ENCODE measurements at regions not wholly inside any gene's neighbourhood (a gene's known extent, or its start where the extent isn't known, plus 50 kb on each side); places are given as distances from the start of the nearest gene placed in this dataset.

- H3K27me3 ChIP-seq: peaks cover 0 to 8% (median 0%) of the 10 kb centered on the region in 4 donors
- H3K9me3 ChIP-seq: no peaks in the 10 kb centered on the region
- no peaks in the 10 kb centered on the region for H3K4me1 ChIP-seq
- no peak for TF ChIP-seq POLR2A (IDR thresholded peaks at IDR 0.05)
- TF ChIP-seq, protein P1, sequence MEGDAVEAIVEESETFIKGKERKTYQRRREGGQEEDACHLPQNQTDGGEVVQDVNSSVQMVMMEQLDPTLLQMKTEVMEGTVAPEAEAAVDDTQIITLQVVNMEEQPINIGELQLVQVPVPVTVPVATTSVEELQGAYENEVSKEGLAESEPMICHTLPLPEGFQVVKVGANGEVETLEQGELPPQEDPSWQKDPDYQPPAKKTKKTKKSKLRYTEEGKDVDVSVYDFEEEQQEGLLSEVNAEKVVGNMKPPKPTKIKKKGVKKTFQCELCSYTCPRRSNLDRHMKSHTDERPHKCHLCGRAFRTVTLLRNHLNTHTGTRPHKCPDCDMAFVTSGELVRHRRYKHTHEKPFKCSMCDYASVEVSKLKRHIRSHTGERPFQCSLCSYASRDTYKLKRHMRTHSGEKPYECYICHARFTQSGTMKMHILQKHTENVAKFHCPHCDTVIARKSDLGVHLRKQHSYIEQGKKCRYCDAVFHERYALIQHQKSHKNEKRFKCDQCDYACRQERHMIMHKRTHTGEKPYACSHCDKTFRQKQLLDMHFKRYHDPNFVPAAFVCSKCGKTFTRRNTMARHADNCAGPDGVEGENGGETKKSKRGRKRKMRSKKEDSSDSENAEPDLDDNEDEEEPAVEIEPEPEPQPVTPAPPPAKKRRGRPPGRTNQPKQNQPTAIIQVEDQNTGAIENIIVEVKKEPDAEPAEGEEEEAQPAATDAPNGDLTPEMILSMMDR (IDR thresholded peaks at IDR 0.05): no peak
- no peak overlapping the region for H3K4me3 ChIP-seq
- intact Hi-C loops (cut with DNase I): no loop called here
- no peaks in the 10 kb centered on the region for H3K36me3 ChIP-seq
- no peak overlapping the region for H3K27ac ChIP-seq
- 86% methylated on average over 3 of the region's 3 CpGs; no CpG with 5 or more reads in 1 of the 2 donors for WGBS, 2 donors
- DNase-seq: no peak
These were observed 143.4 kb downstream of the CDC5L start for GRCh38 chr6:44530910-44531234.

- WGBS, 2 donors: 87 to 94% methylated on average over 6 of the region's 9 CpGs
- no peak for DNase-seq
- Histone ChIP-seq H3K4me3 (no peak overlapping the region), H3K27me3 (peaks cover 0 to 8% (median 0%) of the 10 kb centered on the region in 4 donors), H3K9me3 (no peaks in the 10 kb centered on the region), H3K27ac (no peak overlapping the region), H3K36me3 (no peaks in the 10 kb centered on the region), H3K4me1 (no peaks in the 10 kb centered on the region)
- TF ChIP-seq POLR2A (IDR thresholded peaks at IDR 0.05): no peak
- TF ChIP-seq, protein P1 (IDR thresholded peaks at IDR 0.05): no peak
- intact Hi-C loops (cut with DNase I): no loop called here
These were observed 144.0 kb downstream of the CDC5L start for GRCh38 chr6:44531442-44532015.

DNA sequence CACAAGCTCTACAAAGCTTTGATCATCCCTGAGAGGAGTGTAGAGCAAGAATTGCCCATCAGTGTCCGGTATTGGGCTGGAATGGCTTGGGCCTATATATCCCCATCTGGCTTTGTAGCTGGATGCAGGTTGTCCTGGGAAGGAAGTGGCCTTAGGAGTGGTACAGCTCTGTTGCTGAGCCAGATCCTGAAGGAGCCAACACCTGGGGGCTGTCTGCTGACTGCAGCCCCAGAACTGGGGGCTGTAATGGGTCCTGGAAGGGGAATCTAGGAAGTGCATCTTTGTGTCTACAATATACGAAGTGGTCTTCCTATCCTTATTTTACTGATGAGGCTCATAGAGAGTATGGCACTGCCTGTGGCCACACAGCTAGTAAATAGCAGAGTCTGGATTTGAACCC is 145.9 kb downstream of the CDC5L start:
- H3K4me1 ChIP-seq: no peaks in the 10 kb centered on the region
- TF ChIP-seq, protein P1 (IDR thresholded peaks at IDR 0.05): no peak
- TF ChIP-seq POLR2A (IDR thresholded peaks at IDR 0.05): no peak
- intact Hi-C loops (cut with DNase I): no loop called here
- H3K9me3 ChIP-seq: no peaks in the 10 kb centered on the region
- DNase-seq: no peak
- peaks cover 0 to 4% (median 0%) of the 10 kb centered on the region in 4 donors for H3K27me3 ChIP-seq
- H3K27ac ChIP-seq: no peak overlapping the region
- 83 to 88% methylated on average over 1 to 2 of the region's 2 CpGs for WGBS, 2 donors
- no peaks in the 10 kb centered on the region for H3K36me3 ChIP-seq
- no peak overlapping the region for H3K4me3 ChIP-seq

GRCh38 chr6:44534291-44534690 is 146.8 kb downstream of the CDC5L start:
- no peaks in the 10 kb centered on the region for H3K9me3 ChIP-seq
- intact Hi-C loops (cut with DNase I): no loop called here
- no peak for TF ChIP-seq POLR2A (IDR thresholded peaks at IDR 0.05)
- TF ChIP-seq, protein P1 (IDR thresholded peaks at IDR 0.05): no peak
- no peak overlapping the region for H3K4me3 ChIP-seq
- H3K27ac ChIP-seq: no peak overlapping the region
- no peaks in the 10 kb centered on the region for H3K27me3 ChIP-seq
- no peak for DNase-seq
- H3K4me1 ChIP-seq: no peaks in the 10 kb centered on the region
- 82 to 91% methylated on average over 2 to 4 of the region's 5 CpGs for WGBS, 2 donors
- no peaks in the 10 kb centered on the region for H3K36me3 ChIP-seq

DNA sequence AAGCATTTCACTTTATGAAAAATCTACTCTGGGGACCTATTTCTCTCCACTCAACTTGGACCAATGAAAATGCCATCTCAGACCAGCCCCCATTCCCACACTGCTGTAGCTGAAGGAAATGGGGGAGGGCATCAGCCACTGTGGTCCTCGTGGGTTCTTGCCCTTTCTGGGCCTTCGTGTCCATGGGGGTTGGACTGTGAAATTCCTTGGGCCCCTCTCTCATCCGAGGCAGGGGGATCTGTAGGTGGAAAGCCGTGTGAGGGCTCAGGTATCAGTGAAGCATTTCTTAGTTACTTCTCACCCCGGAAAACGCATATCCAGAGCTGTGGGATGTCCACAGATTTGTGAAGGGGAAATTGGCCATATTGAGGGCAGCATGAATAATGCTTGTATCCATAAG is 147.9 kb downstream of the CDC5L start:
- intact Hi-C loops (cut with DNase I): no loop called here
- 77 to 79% methylated on average over 6 of the region's 6 CpGs for WGBS, 2 donors
- Histone ChIP-seq H3K4me3 (no peak overlapping the region), H3K36me3 (no peaks in the 10 kb centered on the region), H3K27me3 (no peaks in the 10 kb centered on the region), H3K27ac (no peak overlapping the region), H3K4me1 (no peaks in the 10 kb centered on the region), H3K9me3 (no peaks in the 10 kb centered on the region)
- no peak for DNase-seq
- TF ChIP-seq, protein P1 (IDR thresholded peaks at IDR 0.05): no peak
- TF ChIP-seq POLR2A (IDR thresholded peaks at IDR 0.05): no peak
